HUDEP-2 (cell line): ENCODE measurements at regions not wholly inside any gene's neighbourhood (a gene's known extent, or its start where the extent isn't known, plus 50 kb on each side); places are given as distances from the start of the nearest gene placed in this dataset.
"Not testable (repeated sequence)": the region's sequence is repeated elsewhere in the genome, so short reads cannot be mapped to it uniquely, and the experiment has no call there.

Experiments
- DNase-seq, 76 experiments: peaks; one replicate each; lab custom pipeline; 2025; ENCODE audit not compliant: unreplicated experiment in 76 of 76; lab: John Stamatoyannopoulos, UW

DNA sequence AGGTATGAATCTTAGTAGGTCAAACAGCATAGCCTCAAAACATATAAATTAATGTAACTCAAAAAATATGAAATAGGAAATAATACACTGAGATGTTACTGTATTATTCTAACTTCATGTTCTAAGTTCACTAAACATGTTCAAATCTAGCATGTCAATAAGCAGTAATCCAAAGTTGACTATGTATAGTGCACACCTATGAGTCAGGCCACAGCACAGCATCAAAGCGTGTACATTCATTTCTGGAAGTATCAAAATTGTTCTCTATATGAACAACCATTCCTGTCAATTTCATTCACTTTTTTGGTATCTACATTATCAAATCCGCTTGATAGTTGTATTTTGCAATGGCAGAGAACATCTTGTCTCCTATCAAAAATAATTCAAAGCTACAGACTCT is 418.9 kb upstream of the POM121L12 start:
- no peak for DNase-seq

DNA sequence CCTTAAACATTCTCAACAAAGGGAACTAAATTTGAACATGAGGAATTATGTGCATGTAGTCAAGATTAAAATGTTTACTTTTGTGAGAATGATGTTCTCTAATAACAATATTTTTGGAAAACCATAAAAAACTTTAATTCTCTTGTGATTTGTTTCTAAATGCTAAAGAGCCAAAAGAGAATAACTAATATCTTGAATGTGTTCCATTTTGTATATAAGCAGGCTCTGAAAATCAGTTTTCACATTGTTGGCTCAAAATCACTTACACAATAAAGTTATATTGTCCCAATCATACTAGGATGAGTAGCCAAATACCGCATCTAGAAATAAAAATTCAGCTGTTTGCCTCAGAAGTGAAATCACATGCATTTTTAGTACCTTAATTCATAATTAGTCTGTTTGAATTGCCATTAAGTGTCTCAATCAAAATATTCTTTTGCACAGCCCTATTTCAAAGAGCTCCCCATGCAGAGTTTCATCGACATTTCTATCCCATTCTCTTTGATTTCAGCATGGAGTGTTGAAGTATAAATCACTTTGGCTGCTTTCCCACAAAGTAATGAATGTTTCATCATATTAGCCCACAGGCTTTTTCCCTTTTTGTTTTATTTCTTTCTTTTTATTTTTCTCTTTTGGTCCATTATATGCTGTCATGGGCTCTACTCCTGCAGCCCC is 420.3 kb upstream of the POM121L12 start:
- no peak for DNase-seq

DNA sequence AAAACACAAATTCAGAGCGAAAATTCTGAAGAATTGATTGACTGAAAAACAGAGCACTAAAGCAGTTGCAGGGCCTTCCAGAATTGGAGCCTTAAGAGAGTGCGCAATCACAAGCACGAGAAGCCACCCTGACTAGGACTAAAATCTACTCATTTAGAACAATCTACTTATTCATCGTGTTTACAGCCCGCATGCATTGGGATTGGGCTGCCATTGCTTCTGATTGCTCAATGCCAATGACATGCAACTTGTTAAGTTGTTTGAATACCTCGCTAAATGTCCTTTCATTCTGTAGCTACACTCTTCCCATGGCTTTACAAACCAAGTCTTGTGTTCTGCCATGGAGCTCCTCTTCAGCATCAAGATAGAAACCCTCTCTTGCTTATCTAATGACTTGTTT is 425.9 kb upstream of the POM121L12 start:
- DNase-seq = no peak

DNA sequence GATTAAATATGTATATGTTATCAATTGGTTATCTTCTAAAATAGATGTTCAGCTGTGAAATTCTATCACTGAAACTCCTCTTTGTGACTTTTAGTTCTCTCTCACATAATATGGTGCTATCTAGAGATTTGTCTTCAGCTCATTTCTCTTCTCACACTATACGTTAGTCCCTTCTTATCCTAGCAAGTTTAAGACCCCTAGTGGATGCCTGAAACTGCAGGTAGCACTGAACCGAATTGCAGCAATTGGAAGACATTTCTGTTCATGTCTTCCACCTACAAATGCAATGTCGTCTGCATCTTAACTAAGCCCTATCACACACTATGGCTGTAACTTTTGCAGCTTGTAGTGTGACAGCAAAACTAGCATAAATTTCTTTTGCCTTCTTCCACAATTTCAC is 442.7 kb upstream of the POM121L12 start:
- no peak for DNase-seq

DNA sequence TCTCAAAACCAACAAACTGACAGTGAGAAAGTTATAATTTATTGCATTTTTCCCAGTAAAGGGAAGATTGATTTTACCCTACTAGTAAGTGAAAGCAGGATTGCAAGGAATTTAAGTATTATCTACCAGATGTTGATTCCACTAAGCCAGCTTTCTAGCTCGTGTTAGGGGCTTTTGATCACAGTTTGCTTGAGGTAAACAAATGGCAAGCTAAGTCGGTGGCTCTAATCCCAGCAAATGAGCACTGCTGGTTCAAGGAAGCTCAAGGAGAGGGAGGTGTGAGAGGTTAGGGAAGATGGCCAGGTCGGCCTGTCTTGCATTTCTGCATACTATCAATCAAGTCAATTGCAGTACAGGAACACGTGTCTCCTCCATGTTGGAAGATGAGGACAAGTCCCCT is 448.7 kb upstream of the POM121L12 start:
- no peak for DNase-seq

DNA sequence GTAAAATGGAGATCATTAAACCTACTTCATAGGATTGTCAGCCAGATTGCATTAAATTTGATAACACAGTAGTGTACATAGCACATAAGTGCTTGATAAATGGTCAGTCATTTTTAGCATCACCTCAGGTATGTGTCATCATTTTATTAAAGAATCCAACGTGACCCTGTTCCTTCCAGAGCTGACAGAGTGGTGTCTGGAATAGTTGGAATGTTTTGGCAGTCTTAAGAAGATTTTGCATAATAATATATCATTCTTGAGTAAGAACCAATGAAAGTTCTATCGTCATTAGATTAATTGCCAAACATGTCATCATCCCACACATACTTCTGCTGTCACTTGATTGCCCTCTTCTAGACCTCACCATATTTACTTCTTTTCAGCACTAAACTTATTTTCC is 451.4 kb upstream of the POM121L12 start:
- no peak for DNase-seq

DNA sequence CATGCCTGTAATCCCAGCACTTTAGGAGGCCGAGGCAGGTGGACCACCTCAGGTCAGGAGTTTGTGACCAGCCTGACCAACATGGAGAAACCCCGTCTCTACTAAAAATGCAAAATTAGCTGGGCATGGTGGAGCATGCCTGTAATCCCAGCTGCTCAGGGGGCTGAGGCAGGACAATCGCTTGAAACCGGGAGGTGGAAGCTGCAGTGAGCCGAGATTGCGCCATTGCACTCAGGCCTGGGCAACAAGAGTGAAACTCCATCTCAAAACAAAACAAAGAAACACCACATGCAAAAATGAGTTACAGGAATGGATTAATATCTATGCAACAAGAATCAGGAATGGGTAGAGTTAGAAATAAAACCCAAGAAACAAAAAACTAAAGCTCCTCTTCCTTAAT is 462.3 kb upstream of the POM121L12 start:
- not testable (repeated sequence) for DNase-seq

DNA sequence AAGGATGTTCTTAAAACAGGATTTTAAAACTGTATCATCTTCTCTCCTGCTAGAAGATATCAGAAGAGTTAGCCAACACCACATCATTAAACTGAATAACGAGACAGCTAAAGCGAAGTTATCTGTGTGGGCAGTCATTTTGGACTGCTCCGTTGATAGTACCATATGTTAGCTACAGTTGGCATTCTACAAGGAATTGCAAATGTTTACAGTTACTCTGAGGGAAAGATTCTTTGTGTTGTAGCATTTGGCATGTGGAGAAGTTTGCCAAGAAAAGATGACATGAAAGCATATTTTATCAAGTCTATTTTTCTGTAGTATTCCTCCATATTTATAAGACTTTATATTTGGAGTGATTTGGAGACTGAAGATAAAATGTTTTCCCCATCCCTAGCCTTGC is 464.4 kb upstream of the POM121L12 start:
- DNase-seq = no peak

DNA sequence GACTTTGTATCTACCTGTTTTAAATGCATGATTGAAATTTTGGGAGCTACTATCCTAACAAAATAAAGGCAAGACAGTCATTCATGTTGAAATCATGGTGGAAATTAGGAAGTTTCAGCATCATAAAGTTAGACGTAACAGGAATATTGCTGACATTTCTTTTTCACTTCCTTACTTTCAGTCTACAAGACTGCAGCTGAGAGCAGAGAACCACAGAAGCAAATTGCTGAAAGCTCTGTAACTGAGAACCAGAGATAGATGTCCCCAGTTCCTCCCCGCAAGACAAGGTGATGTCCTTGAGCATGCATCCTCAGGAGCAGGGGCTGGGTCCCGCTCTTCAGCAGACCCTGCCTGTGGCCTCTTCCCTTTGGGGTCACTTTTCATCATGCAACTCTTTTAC is 466.3 kb upstream of the POM121L12 start:
- DNase-seq = no peak

DNA sequence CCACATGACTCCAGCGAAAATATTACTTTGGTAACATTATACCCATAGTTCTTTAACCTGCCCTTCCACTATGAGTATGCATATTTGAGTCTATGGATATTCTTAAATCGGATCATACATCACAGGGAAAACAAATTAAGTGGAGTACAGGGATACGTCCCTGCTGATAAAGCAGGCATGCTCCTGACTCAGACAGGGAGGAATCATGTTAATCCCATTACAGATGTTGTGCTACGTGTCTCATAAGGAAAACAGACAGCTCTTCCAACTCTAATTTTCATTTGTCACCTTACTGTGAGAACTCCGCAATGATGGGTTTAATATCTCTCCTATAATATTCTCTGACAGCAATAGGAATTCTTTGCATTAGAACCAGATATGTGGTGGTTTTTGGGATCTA is 469.5 kb upstream of the POM121L12 start:
- DNase-seq = no peak

DNA sequence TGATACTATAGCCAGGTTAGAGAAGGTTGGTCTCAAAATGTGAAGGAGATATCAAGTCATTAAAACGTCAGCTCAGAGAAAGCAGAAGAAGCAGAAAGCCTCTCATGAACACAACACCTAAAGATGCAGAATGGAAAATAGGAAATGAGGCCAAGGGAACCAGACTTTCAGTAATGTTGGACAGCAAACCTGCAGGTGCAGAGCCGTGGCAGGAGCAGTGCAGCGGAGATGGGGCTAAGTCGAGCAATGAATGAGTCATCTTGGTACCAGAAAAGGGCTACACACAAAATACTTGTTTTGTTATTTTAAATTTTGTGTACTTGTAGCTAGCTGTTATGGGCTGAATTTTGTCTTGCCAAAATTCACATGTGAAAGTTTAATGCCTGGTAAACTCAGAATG is 479.6 kb upstream of the POM121L12 start:
- DNase-seq = no peak

DNA sequence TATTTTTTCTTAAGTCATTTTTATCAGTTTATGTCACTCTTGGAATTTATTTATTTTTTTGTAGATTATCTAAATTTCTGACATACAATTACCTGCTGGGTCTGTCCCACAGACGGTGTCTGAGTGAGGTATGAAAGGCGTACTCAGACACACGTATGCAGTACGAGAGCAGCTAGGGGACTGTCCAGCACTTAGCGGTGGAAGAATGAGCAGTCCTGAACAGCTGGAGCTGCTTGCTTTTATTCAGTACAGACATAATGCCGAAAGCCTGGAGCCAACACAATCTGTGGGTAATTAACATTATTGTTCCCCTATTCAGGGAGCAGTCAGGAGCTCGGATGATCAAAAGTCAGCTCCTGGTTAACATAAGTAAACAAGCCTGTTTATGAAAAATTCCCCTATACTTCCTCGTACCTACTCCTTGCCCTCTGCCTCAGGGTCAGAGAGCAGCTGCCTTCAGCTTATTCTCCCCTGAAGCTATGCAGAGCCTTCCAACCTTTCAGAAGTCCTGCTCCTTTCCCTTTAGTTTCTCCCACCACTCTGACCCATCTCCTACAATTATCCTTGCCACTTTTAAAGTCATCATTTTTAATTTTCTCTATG is 488.0 kb upstream of the POM121L12 start:
- DNase-seq = no peak

DNA sequence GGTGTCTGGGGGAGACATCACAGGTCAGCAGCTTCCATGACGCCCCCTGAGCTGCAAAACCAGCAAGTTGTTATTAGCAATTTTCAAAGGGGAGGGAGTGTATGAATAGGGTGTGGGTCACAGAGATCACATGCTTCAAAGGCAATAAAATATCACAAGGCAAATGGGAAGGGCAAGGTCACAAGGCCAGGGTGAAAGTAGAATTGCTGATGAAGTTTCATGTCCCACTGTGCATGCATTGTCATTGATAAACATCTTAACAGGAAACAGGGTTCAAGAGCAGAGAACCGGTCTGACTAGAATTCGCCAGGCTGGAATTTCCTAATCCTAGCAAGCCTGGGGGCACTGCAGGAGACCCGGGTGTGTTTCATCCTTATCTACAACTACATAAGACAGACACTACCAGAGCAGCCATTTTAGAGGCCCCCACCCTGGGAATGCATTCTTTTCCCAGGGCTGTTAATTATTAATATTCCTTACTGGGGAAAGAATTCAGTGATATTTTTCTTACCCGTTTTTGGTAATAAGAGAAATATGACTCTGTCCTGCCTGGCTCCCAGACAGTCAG is 494.2 kb upstream of the POM121L12 start:
- not testable (repeated sequence) for DNase-seq

DNA sequence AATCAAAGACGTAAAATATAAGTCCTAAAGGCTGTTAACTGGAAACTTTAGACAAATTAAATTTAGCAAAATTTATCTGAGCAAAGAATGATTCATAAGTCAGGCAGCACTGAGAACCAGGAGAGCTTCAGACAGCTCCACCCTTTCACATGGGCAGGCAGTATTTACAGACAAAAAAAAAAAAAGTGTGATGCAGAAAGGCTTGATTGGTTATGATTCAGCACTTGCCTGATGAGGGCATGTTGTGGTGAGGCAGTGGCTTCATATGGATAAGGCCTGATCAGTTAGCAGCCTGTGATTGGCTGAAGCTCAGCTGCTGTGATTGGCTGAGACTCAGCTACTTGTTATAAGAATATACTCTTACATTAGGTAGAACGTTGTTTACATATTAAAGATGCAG is 495.4 kb upstream of the POM121L12 start:
- no peak for DNase-seq

DNA sequence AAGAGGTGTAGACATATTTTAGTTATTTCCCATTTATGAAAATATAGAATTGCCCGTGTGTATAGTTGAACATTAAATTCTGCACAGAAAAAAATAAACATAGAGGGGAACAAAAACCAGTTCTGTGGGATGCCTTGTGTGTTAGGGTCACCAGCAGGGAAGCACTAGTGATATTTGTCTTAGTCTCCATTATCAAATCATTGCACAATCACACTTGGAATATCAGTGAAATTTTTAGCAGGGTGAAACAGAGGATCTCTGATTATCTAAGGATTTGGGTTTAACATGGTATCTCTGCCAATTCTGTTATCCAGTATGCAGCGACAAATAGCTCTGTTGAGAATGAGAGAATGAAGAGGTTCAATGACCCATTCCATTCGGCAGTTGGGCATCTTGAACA is 496.0 kb upstream of the POM121L12 start:
- DNase-seq = no peak

DNA sequence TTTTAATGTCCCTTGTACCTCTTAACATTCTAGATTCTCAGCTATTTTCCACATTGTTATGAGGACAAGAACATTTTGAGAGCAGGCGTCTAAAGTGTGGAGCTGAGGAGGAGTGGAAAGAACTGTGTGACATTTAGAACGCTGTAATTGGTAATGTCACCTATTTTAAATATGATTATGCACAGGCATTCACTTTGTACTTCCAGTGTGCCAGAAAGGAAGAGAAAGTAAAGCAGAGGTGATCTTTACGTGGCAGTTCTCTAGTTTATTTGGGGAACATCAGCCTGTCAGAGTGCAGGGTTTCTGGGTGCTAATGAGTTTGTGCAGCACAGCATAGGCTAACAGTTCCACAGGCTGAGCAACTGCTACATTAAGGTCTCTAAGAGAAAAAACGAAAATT is 498.4 kb upstream of the POM121L12 start:
- no peak for DNase-seq

DNA sequence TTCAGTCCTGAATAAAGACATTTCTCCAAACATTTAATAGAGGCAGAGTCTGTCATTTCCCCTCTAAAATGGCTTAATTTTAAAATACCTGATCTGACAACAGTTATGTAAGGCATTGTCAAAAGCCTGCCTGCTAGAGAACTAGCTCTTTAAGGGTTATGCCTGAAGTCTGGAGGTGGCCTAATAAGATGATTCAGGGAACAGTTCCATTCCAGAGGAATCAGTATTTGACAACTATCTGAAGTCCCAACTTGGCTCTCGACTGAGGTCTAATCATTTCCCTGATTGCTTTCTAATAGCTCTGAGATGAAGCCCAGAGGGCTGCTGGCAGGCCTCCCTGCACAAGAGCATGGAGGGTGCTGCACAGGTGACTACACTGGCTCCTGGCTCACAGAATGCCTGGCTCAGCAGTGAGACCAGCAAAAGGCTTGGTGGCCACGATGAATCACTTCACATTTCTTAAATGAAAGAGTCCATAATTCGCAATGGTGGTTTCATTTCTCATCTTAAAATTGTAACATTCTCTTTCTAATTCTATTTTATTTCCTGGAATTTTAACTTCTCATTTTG is 509.6 kb upstream of the POM121L12 start:
- DNase-seq = no peak

DNA sequence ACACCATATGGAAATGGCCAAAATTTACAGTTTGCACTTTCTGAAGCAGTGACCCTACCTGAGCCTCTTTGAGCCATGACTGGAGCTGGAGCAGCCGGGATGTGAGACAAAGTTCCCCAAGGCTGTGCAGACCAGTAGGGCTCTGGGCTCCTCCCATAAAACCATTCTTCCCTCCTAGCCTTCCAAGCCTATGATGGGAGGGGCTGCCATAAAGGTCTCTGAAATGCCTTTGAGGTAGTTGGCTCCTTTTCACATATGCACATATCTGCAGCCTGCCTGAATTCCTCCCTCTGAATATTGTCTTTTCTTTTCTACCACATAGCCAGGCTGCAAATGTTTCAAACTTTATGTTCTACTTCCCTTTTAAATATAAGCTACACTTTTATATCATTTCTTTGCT is 516.6 kb upstream of the POM121L12 start:
- DNase-seq = no peak

DNA sequence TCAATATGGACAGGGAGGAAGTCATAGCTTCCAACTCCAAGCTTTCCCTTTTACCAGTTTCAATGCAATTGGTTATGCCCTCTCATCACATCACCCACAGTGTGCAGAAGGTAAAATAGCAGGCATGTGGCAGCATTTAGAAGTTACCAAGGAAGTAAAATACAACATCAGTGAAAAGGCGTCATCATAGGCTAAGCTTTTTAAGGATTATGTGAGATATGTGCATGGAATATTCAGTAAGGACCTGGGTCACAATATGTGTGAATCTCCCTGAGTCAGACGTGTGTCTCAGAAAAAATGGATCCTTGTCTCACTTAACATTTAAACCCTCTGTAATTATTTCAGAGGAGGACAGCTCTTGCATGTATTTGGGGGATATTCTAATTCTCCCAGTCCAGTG is 522.8 kb upstream of the POM121L12 start:
- no peak for DNase-seq

DNA sequence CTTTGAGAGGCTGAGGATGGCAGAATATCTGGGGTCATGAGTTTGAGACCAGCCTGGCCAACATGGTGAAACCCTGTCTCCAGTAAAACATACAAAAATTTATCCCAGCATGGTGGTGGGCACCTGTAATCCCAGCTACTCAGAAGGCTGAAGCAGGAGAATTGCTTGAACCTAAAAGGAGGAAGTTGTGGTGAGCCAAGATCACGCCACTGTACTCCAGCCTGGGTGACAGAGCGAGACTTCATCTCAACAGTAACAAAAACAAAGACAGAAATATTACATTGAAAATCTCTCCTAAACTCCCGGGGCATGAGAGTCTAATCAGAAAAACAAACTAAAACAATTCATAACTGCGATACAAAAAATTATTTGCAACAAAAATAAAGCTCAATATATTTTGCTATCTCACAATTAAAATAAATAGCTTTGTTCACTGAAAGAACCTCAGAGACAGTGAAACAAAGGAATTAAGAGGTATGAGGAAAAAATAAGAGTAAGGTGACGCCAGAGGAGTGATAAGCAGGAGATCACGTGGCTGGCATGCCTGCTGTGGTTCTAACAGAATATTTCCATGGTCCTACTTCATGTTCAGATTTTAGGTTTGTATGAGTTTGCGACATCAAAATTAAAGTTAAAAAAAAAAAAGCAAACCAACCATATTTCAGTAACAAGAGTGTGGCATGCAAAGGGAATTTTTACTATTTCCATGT is 527.7 kb upstream of the POM121L12 start:
- no peak for DNase-seq

DNA sequence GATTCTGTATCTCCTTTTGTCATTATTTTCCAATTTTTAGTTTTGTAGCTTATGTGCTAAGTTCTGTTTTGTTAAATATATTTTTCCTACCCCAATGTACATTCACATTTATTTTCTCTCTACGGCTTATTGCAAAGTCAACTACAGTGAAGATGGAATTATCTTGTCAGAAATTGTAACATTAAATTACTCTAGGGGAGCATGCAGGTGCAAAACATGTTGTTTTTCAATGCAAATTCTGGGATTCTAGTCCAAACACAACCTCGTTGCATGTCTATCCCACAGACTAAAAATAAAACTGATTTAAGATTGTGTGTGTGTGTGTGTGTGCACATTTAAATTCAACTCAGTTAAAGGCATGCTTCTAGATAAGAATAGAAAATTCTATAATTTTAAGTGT is 529.1 kb upstream of the POM121L12 start:
- no peak for DNase-seq

DNA sequence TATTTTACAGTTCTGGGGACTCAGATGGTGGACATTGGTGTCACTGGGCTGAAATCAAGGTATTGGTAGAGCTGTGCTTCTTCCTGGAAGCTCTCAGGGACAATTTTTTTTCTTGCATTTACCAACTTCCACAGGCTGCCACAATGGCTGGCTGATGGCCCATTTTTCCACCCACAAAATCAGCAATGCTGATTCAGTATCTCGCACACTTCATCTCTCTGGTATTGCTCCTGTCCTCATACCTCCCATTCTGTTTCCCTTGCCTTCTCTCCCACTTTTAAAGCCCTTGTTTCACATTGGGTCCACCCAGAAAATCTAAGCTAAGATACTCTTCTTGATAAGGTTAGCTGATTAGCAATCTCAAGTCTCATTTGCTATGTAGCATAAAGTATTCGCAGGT is 530.9 kb upstream of the POM121L12 start:
- no peak for DNase-seq
